Small intestine (tissue), 7 donors: ENCODE measurements at regions not wholly inside any gene's neighbourhood (a gene's known extent, or its start where the extent isn't known, plus 50 kb on each side); places are given as distances from the start of the nearest gene placed in this dataset.
A peak's percentile ranks its signal among the peaks of the same experiment; 100 is the strongest.
"Not testable (repeated sequence)": the region's sequence is repeated elsewhere in the genome, so short reads cannot be mapped to it uniquely, and the experiment has no call there.

Experiments used
- DNase-seq, 2 donors: peaks; one replicate each; pipeline versions ENCODE4 v3.0.0 to v3.0.0-alpha.2; 2013
- FAIRE-seq: peaks from 2 replicates; lab custom pipeline; 2012; peaks lifted over from hg19 to GRCh38; lab: Jason Lieb, UNC
- H3K27ac ChIP-seq, 3 donors: one replicate each; pipeline ENCODE4 v1.5.1; 2013; ENCODE audit warnings: low read length in 2 of 3, mild to moderate bottlenecking in 2 of 3, control low read depth in 1 of 3, inconsistent platforms in 1 of 3, low read depth in 1 of 3, moderate library complexity in 1 of 3
- H3K27me3 ChIP-seq, 3 donors: one replicate each; pipeline ENCODE4 v1.6.1; 2013; ENCODE audit warnings: low read length in 3 of 3, inconsistent platforms in 1 of 3; ENCODE audit not compliant: control insufficient read depth in 3 of 3, insufficient read depth in 3 of 3
- H3K36me3 ChIP-seq, 3 donors: one replicate each; pipeline ENCODE4 v1.6.1; 2013; ENCODE audit warnings: low read length in 3 of 3, inconsistent platforms in 1 of 3, low read depth in 1 of 3, mild to moderate bottlenecking in 1 of 3, moderate library complexity in 1 of 3; ENCODE audit not compliant: control insufficient read depth in 3 of 3, insufficient read depth in 2 of 3
- H3K4me1 ChIP-seq, 3 donors: one replicate each; pipeline ENCODE4 v1.6.1; 2013; ENCODE audit warnings: low read length in 2 of 3, inconsistent platforms in 1 of 3, low read depth in 1 of 3, mild to moderate bottlenecking in 1 of 3, moderate library complexity in 1 of 3; ENCODE audit not compliant: control insufficient read depth in 3 of 3, insufficient read depth in 2 of 3
- H3K4me3 ChIP-seq, 3 donors: one replicate each; pipeline ENCODE4 v1.5.1; 2013; ENCODE audit warnings: low read length in 3 of 3, control low read depth in 1 of 3, inconsistent platforms in 1 of 3, low read depth in 1 of 3, mild to moderate bottlenecking in 1 of 3, moderate library complexity in 1 of 3
- H3K9me3 ChIP-seq, 2 donors: one replicate each; pipeline ENCODE4 v1.6.1; 2013; ENCODE audit warnings: low read depth in 1 of 2, low read length in 1 of 2; ENCODE audit not compliant: control insufficient read depth in 2 of 2, insufficient read depth in 1 of 2
- WGBS, 3 donors: extraction: QIAGEN DNeasy Blood & Tissue Kit; methylation state at CpG; one replicate each; pipeline ENCODE4 v1.1.7; 2013; 5-methylcytosine and 5-hydroxymethylcytosine counted together
- donor health status: healthy with polysubstance abuse.
- donor health status: control.
- donor health status: control.
- donor health status: Bipolar disorder and iron deficiency.
- donor health status: healthy.

GRCh38 chr15:30470601-30471365 lies 56.7 kb upstream of the GOLGA8R start:
- not testable (repeated sequence) for FAIRE-seq, H3K36me3 ChIP-seq, H3K9me3 ChIP-seq, DNase-seq, H3K27me3 ChIP-seq, H3K4me1 ChIP-seq, H3K4me3 ChIP-seq
- WGBS, 3 donors: 0 to 2% (median 0%) methylated on average over 13 to 54 of the region's 89 CpGs
- H3K27ac ChIP-seq: peak overlapping the region in 1 of 3 donors; percentile 38

DNA sequence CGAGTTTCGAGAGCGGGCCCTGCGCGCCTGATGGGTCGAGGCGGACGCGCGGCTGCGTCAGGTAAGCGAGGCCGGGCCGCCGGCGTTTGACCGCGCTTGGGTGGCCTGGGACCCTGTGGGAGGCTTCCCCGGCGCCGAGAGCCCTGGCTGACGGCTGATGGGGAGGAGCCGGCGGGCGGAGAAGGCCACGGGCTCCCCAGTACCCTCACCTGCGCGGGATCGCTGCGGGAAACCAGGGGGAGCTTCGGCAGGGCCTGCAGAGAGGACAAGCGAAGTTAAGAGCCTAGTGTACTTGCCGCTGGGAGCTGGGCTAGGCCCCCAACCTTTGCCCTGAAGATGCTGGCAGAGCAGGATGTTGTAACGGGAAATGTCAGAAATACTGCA lies 57.3 kb upstream of the GOLGA8R start:
- FAIRE-seq, H3K4me3 ChIP-seq: not testable (repeated sequence)
- WGBS, 3 donors: no CpG with 5 or more reads among the region's 34 CpGs

GRCh38 chr15:30471817-30472551 lies 57.9 kb upstream of the GOLGA8R start:
- H3K27me3 ChIP-seq, H3K27ac ChIP-seq, DNase-seq, H3K36me3 ChIP-seq, FAIRE-seq, H3K4me1 ChIP-seq, H3K4me3 ChIP-seq, H3K9me3 ChIP-seq: not testable (repeated sequence)
- no CpG with 5 or more reads among the region's 10 CpGs for WGBS, 3 donors

More for the DNA sequence above, 57.3 kb upstream of the GOLGA8R start:
- H3K4me1 ChIP-seq, H3K27ac ChIP-seq, H3K9me3 ChIP-seq, DNase-seq, H3K27me3 ChIP-seq, H3K36me3 ChIP-seq: not testable (repeated sequence)

- DNase-seq: not testable (repeated sequence)
Measured at GRCh38 chr15:30484887-30485286, 67.0 kb upstream of the GOLGA8Q start.

GRCh38 chr15:30489237-30489636 lies 62.6 kb upstream of the GOLGA8Q start:
- 89 to 96% (median 92%) methylated on average over 15 to 17 of the region's 17 CpGs for WGBS, 3 donors
- not testable (repeated sequence) for FAIRE-seq, DNase-seq

More at GRCh38 chr15:30484887-30485286, 67.0 kb upstream of the GOLGA8Q start:
- not testable (repeated sequence) for H3K36me3 ChIP-seq, H3K27ac ChIP-seq, H3K4me1 ChIP-seq, H3K4me3 ChIP-seq, H3K9me3 ChIP-seq, H3K27me3 ChIP-seq, FAIRE-seq
- WGBS, 3 donors: 94 to 98% (median 94%) methylated on average over 9 of the region's 9 CpGs

DNA sequence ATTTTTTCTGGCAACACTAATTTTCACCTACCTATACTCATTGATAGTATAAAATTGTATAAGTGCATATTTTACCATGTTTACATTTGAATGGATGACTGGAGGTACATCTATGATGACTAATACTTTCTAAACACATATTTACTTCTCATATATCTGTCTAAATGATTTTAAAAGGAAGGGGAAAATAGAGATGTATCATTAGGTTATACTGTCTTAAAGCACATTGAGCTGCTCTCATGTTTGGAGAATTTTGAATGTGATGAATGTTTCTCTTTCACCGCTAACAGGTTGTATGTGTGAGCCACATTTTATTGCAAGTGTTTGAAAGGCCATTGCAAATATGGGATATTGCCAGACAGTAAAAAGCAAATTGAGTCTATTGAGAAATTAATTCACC lies 61.5 kb upstream of the GOLGA8Q start:
- DNase-seq, H3K27ac ChIP-seq, H3K4me1 ChIP-seq, FAIRE-seq, H3K27me3 ChIP-seq, H3K4me3 ChIP-seq, H3K9me3 ChIP-seq, H3K36me3 ChIP-seq: not testable (repeated sequence)
- 43 to 100% (median 50%) methylated on average over 1 of the region's 1 CpG for WGBS, 3 donors

More at GRCh38 chr15:30489237-30489636, 62.6 kb upstream of the GOLGA8Q start:
- not testable (repeated sequence) for H3K36me3 ChIP-seq, H3K27me3 ChIP-seq, H3K9me3 ChIP-seq, H3K4me1 ChIP-seq, H3K27ac ChIP-seq, H3K4me3 ChIP-seq

- not testable (repeated sequence) for H3K9me3 ChIP-seq, H3K36me3 ChIP-seq, FAIRE-seq, H3K27ac ChIP-seq, DNase-seq, H3K27me3 ChIP-seq, H3K4me1 ChIP-seq, H3K4me3 ChIP-seq
- WGBS, 3 donors: no CpG with 5 or more reads among the region's 1 CpG
Measured at GRCh38 chr15:30493947-30494346, 57.9 kb upstream of the GOLGA8Q start.

DNA sequence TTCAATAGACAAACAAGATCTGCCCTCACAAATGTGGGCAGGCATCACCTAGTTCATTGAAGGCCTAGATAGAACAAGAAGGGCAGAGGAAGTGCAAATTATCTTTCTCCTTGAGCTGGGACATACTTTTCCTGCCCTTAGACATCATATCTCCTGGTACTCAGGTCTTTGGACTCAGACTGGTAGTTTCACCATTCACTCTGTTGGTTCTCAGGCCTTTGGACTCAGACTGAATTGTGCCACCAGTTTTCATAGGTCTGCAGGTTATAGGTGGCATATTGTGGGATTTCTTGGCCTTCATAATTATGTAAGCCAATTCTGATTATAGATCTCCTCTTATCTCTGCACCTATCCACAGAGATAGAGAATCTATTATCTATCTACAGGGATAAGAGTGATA lies 54.6 kb upstream of the GOLGA8Q start:
- not testable (repeated sequence) for H3K27ac ChIP-seq, H3K9me3 ChIP-seq, H3K27me3 ChIP-seq, H3K4me1 ChIP-seq, DNase-seq, H3K36me3 ChIP-seq, FAIRE-seq, H3K4me3 ChIP-seq
